ENCODE measurements at regions not wholly inside any gene's neighbourhood (a gene's known extent, or its start where the extent isn't known, plus 50 kb on each side); places are given as distances from the start of the nearest gene placed in this dataset.

GRCh38 chr4:132542228-132542627, 606.9 kb upstream of the PCDH10 start:
- ATAC-seq (no peak), DNase-seq (no peak)
- no peaks in the 10 kb centered on the region for H3K27me3 Mint-ChIP-seq
- peaks cover 0 to 19% (median 3%) of the 10 kb centered on the region in 9 donors for H3K9me3 Mint-ChIP-seq
- POLR2A ChIA-PET: no interaction called here
- H3K36me3 Mint-ChIP-seq: peaks cover 0 to 5% (median 0%) of the 10 kb centered on the region in 3 donors
- no peak overlapping the region for H3K4me3 Mint-ChIP-seq
- H3K27ac Mint-ChIP-seq: no peak overlapping the region
- no peaks in the 10 kb centered on the region for H3K4me1 Mint-ChIP-seq

DNA sequence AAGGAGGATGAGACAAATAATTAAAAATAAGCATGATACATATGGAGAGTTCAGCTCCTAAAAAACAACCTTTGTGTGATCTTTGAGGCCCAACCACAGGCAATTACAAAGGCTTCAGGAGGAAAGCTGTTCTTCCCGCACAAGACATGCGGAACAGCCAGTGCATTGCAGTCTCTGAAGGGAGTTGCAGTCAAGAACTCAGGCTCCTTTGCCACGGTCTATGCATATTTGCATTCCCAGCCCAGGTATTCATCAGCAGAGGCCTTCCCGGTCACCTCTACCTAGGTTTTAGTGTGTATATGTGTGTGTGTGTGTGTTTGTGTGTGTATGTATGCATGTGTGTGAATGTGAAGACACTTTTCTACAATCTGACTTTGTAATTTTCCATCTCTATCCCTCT, 600.6 kb upstream of the PCDH10 start:
- H3K4me3 Mint-ChIP-seq: no peak overlapping the region
- H3K9me3 Mint-ChIP-seq: peaks cover 0 to 3% (median 0%) of the 10 kb centered on the region in 9 donors
- no peaks in the 10 kb centered on the region for H3K36me3 Mint-ChIP-seq
- DNase-seq: no peak
- POLR2A ChIA-PET: no interaction called here
- peaks cover 0 to 3% (median 0%) of the 10 kb centered on the region in 4 donors for H3K4me1 Mint-ChIP-seq
- no peaks in the 10 kb centered on the region for H3K27me3 Mint-ChIP-seq
- no peak overlapping the region for H3K27ac Mint-ChIP-seq
- no peak for ATAC-seq

GRCh38 chr4:132556316-132556715, 592.8 kb upstream of the PCDH10 start:
- POLR2A ChIA-PET: no interaction called here
- Mint-ChIP-seq H3K9me3 (peaks cover 0 to 11% (median 0%) of the 10 kb centered on the region in 9 donors), H3K27ac (no peak overlapping the region), H3K27me3 (no peaks in the 10 kb centered on the region), H3K4me3 (no peak overlapping the region), H3K4me1 (peaks cover 0 to 3% (median 0%) of the 10 kb centered on the region in 4 donors), H3K36me3 (no peaks in the 10 kb centered on the region)
- DNase-seq (no peak), ATAC-seq (no peak)

DNA sequence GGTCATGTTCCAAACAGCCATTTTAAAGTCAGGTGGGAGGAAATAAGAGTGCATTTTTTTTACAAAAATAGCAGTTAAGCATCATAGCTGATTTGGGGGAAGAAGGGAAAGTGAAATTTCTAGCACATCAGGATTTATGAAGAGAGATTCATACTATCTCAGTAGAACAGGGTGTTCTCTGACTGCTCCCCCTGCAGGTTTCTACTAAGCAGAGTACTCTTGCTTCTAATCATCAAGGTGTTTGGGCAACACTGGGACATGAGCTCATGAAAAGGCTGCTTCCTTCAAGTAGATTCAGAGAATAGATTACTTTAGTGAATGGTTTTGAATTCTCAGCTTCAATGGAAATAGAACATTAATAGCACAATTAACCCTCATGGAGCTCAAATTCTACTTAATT, 591.4 kb upstream of the PCDH10 start:
- H3K4me3 Mint-ChIP-seq: no peak overlapping the region
- no peaks in the 10 kb centered on the region for H3K36me3 Mint-ChIP-seq

DNA sequence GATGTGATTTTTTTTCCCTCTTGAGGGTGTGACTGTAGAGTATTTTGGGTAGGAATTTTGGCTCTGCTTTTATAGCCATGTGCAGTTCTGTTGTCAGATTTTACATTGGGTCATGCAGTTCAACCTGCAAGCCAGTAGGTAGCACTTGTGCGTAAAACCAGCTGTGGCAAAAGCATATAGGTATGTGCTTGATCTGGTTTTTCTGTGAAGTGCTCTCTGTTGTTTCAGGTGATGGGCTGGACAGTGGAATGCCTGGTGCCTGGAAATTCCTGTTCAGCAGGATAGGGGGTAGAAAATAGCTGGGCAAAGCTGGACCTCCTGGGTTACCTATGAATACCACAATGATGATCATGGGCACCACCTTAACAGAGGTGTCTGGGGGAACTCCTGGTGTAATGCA, 584.2 kb upstream of the PCDH10 start:
- POLR2A ChIA-PET: no interaction called here
- ATAC-seq: no peak

More for the DNA sequence above, 591.4 kb upstream of the PCDH10 start:
- POLR2A ChIA-PET: no interaction called here
- Mint-ChIP-seq H3K27me3 (no peaks in the 10 kb centered on the region), H3K27ac (no peak overlapping the region), H3K4me1 (peaks cover 0 to under 1% (median 0%) of the 10 kb centered on the region in 4 donors), H3K9me3 (peaks cover 0 to 11% (median 2%) of the 10 kb centered on the region in 9 donors)
- DNase-seq (no peak), ATAC-seq (no peak)

GRCh38 chr4:132565542-132565941, 583.6 kb upstream of the PCDH10 start:
- H3K9me3 Mint-ChIP-seq: peaks cover 0 to 7% (median 0%) of the 10 kb centered on the region in 9 donors
- peak overlapping the region in 1 of 10 donors; percentile 67 for H3K27ac Mint-ChIP-seq
- no peaks in the 10 kb centered on the region for H3K27me3 Mint-ChIP-seq
- DNase-seq (no peak), ATAC-seq (no peak)
- POLR2A ChIA-PET: no interaction called here
- no peaks in the 10 kb centered on the region for H3K4me1 Mint-ChIP-seq
- no peak overlapping the region for H3K4me3 Mint-ChIP-seq
- H3K36me3 Mint-ChIP-seq: no peaks in the 10 kb centered on the region

More for the DNA sequence above, 584.2 kb upstream of the PCDH10 start:
- H3K9me3 Mint-ChIP-seq: peaks cover 0 to 8% (median 0%) of the 10 kb centered on the region in 9 donors
- H3K4me3 Mint-ChIP-seq: peak overlapping the region in 1 of 10 donors; percentile 14
- no peak overlapping the region for H3K27ac Mint-ChIP-seq
- H3K36me3 Mint-ChIP-seq: no peaks in the 10 kb centered on the region
- H3K4me1 Mint-ChIP-seq: no peaks in the 10 kb centered on the region
- no peaks in the 10 kb centered on the region for H3K27me3 Mint-ChIP-seq
- DNase-seq: no peak

DNA sequence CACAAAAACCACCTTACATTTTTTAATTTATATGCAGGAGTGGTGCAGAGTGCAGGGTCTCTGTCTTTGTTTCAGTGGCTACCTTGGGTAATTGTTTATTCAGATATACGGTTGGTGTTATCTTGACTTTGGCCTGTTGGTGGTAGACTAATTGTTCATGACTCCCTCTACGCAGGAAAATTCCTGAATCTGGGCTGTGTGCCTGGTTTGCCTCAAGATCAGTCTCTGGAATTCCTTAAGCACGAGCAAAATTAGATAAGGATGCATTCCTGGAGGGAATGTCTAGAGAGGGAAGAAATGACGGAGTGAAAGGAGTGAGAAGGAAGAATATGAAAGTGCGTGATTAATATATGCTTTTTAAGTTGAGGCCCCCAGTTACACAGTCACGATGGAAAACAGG, 576.9 kb upstream of the PCDH10 start:
- ATAC-seq (no peak), DNase-seq (no peak)
- POLR2A ChIA-PET: no interaction called here
- Mint-ChIP-seq H3K4me3 (no peak overlapping the region), H3K27me3 (no peaks in the 10 kb centered on the region), H3K9me3 (peaks cover 0 to 13% (median 4%) of the 10 kb centered on the region in 9 donors), H3K4me1 (no peaks in the 10 kb centered on the region), H3K36me3 (no peaks in the 10 kb centered on the region), H3K27ac (no peak overlapping the region)

- Mint-ChIP-seq H3K4me3 (no peak overlapping the region), H3K36me3 (no peaks in the 10 kb centered on the region), H3K27me3 (no peaks in the 10 kb centered on the region), H3K4me1 (no peaks in the 10 kb centered on the region), H3K9me3 (peaks cover 0 to 10% (median 0%) of the 10 kb centered on the region in 9 donors), H3K27ac (no peak overlapping the region)
- ATAC-seq (no peak), DNase-seq (no peak)
- POLR2A ChIA-PET: no interaction called here
Measured at GRCh38 chr4:132587626-132588025, 561.5 kb upstream of the PCDH10 start.

GRCh38 chr4:132592340-132592739, 556.8 kb upstream of the PCDH10 start:
- no peaks in the 10 kb centered on the region for H3K4me1 Mint-ChIP-seq
- DNase-seq: no peak
- H3K27me3 Mint-ChIP-seq: no peaks in the 10 kb centered on the region
- POLR2A ChIA-PET: no interaction called here
- peaks cover 0 to 17% (median 0%) of the 10 kb centered on the region in 9 donors for H3K9me3 Mint-ChIP-seq
- no peak overlapping the region for H3K4me3 Mint-ChIP-seq
- no peaks in the 10 kb centered on the region for H3K36me3 Mint-ChIP-seq
- no peak overlapping the region for H3K27ac Mint-ChIP-seq
- ATAC-seq: no peak

DNA sequence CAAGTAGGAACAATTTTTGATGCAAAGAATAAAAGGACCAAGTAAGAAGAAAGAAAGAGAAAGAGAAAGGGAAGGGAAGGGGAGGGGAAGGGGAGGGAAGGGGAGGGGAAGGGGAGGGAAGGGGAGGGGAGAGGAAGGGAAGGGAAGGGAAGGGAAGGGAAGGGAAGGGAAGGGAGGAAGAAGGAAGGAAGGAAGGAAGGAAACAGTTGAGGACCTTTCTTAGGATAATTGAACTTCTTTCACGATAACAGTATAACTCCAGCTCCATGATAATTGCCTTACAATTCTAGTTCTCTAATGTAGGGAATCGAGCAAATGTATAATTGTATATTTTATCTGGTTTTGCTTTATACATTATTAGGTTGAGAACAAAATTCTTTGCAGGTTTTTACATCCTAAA, 556.2 kb upstream of the PCDH10 start:
- Mint-ChIP-seq H3K36me3 (no peaks in the 10 kb centered on the region), H3K4me3 (no peak overlapping the region), H3K27me3 (no peaks in the 10 kb centered on the region), H3K27ac (no peak overlapping the region), H3K4me1 (no peaks in the 10 kb centered on the region), H3K9me3 (peaks cover 0 to 17% (median 0%) of the 10 kb centered on the region in 9 donors)
- no peak for DNase-seq
- POLR2A ChIA-PET: no interaction called here
- no peak for ATAC-seq

DNA sequence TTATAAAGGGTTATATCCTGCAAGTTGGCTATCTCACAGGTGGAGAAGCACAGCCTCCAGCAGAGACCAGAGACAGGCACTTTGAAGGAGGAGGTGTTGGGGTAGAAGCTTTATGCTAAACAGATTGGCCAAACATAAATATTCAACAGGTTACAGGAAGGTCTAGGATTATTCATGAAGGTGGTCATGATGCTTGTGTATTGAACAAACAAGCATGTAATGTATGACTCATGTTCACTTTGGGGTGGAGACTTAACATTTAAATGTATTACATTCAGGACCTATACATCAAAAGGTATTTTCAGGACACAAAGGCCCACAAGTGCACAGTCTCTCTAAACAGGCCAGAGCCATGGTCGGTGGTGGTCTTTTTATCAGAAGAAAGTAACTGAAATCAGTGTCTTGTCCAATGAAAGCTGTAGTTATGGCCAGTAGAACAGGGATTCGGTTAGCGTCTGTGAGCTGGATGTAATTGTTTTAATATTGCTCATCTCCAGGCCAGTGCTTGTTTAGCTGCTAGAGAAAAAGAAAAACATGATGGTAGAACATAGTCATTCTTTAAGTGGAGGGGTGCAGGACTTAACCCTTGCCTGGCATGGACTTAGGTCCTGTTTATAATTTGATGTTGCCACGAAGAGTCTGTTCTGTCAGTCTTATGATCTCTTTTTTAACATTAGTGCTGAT, 555.2 kb upstream of the PCDH10 start:
- POLR2A ChIA-PET: no interaction called here
- ATAC-seq: no peak
- Mint-ChIP-seq H3K4me1 (no peaks in the 10 kb centered on the region), H3K36me3 (no peaks in the 10 kb centered on the region), H3K27ac (no peak overlapping the region), H3K27me3 (no peaks in the 10 kb centered on the region), H3K4me3 (no peak overlapping the region), H3K9me3 (peaks cover 0 to 17% (median 0%) of the 10 kb centered on the region in 9 donors)
- DNase-seq: no peak

DNA sequence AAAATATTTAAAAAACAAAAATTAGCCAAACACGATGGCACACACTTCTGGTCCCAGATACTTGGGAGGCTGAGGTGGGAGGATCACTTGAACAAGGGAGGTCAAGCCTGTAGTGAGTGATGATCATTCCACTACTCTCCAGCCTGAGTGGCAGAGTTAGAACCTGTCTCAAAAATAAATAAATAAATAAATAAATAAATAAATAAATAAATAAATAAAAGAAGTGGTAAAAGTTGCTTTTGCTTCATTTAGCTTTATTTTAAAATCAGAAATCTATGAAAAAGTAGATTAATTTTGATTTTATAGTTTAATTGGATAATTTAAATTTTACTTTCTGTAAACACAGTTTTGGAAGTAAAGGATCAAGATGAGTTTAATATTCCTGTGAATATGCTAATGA, 552.9 kb upstream of the PCDH10 start:
- Mint-ChIP-seq H3K27me3 (no peaks in the 10 kb centered on the region), H3K27ac (no peak overlapping the region), H3K9me3 (peaks cover 0 to 17% (median 0%) of the 10 kb centered on the region in 9 donors), H3K4me1 (no peaks in the 10 kb centered on the region), H3K4me3 (no peak overlapping the region), H3K36me3 (no peaks in the 10 kb centered on the region)
- ATAC-seq (no peak), DNase-seq (no peak)
- POLR2A ChIA-PET: no interaction called here

GRCh38 chr4:132605551-132605950, 543.5 kb upstream of the PCDH10 start:
- Mint-ChIP-seq H3K27ac (no peak overlapping the region), H3K4me1 (no peaks in the 10 kb centered on the region), H3K36me3 (no peaks in the 10 kb centered on the region), H3K27me3 (no peaks in the 10 kb centered on the region), H3K9me3 (peaks cover 0 to 9% (median 0%) of the 10 kb centered on the region in 9 donors), H3K4me3 (no peak overlapping the region)
- ATAC-seq (no peak), DNase-seq (no peak)
- POLR2A ChIA-PET: no interaction called here

DNA sequence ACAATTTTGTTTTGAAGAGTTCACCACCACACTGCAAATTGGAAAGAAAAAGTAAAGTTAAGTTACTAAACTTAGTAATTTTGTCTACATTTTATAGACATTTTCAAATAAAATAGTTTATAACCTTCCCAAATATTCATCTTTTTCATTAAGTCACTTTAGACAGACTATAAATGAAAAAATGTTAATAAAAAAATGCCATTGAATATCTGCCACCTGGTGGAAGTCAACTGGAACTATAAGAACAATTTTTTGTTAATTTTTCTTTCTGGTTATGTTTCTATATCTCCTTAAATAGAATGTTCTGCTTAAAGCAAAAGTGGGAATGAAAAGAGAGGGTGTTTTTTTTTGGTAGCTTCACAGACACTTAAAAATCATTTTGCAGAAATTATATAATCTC, 534.4 kb upstream of the PCDH10 start:
- Mint-ChIP-seq H3K4me1 (no peaks in the 10 kb centered on the region), H3K4me3 (no peak overlapping the region), H3K36me3 (no peaks in the 10 kb centered on the region), H3K27me3 (no peaks in the 10 kb centered on the region), H3K9me3 (peaks cover 0 to 25% (median 6%) of the 10 kb centered on the region in 9 donors), H3K27ac (no peak overlapping the region)
- no peak for ATAC-seq
- POLR2A ChIA-PET: no interaction called here
- no peak for DNase-seq

Measured in naive thymus-derived CD8-positive, alpha-beta T cell (primary cell).